ENCODE measurements at regions not wholly inside any gene's neighbourhood (a gene's known extent, or its start where the extent isn't known, plus 50 kb on each side); places are given as distances from the start of the nearest gene placed in this dataset.
"Not testable (repeated sequence)": the region's sequence is repeated elsewhere in the genome, so short reads cannot be mapped to it uniquely, and the experiment has no call there.

- no peak for DNase-seq
Observed at GRCh38 chr2:89834306-89834705, 1142.8 kb downstream of the RPIA start.

DNA sequence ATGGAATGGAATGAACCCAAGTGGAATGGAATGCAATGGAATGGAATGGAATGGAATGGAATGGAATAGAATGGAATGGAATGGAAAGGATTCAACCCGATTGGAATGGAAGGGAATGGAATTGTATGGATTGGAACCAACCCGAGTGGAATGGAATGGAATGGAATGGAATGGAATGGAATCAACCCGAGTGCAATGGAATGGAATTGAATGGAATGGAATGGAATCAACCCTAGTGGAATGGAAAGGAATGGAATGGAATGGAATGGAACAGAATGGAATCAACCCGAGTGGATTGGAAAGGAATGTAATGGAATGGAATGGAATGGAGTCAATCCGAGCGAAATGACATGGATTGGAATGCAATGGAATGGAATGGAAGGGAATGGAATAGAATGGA, 1144.9 kb downstream of the RPIA start:
- not testable (repeated sequence) for DNase-seq

- DNase-seq = no peak
Observed at GRCh38 chr2:89837962-89838625, 1146.6 kb downstream of the RPIA start.

GRCh38 chr2:89840175-89840574, 1148.7 kb downstream of the RPIA start:
- not testable (repeated sequence) for DNase-seq

GRCh38 chr2:89840781-89841475, 1149.5 kb downstream of the RPIA start:
- not testable (repeated sequence) for DNase-seq

GRCh38 chr2:89841476-89841840, 1150.0 kb downstream of the RPIA start:
- no peak for DNase-seq

- no peak for DNase-seq
Observed at GRCh38 chr2:89842180-89842908, 1150.9 kb downstream of the RPIA start.

DNA sequence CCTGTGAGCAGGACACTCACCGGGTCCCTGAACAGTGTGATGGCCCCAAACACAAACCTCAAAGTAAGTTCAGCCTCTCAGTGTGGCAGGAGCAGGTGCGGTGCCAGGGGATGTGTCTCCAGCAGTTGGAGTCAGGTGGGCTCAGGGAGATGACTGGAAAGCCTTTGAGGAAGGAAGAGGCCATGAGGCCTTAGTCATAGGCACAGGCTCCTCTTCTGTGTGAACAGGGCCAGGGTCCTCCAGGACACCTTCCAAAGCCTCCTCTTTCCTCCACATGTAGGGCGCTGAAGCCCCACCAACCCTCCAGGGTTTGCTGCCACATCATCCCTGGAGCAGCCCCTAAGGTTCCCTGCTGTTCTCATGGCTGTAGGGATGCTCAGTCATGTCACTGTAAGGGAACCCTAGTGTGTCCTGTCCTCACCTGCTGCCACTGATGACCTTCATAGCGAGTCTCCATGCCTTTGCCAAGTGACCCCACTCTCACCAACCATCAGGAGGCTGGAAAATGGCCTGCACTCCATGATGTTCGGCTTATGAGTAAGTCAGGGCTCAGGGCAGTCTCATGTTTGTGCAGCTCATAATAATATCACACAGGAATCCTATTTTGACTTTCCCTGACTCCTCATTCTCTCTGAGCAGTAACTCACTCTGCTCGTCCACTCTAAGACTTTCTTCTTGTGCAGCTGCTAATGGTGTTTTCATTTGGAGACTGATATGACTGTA, 1152.9 kb downstream of the RPIA start:
- DNase-seq = no peak

GRCh38 chr2:89845532-89845931, 1154.1 kb downstream of the RPIA start:
- no peak for DNase-seq

DNA sequence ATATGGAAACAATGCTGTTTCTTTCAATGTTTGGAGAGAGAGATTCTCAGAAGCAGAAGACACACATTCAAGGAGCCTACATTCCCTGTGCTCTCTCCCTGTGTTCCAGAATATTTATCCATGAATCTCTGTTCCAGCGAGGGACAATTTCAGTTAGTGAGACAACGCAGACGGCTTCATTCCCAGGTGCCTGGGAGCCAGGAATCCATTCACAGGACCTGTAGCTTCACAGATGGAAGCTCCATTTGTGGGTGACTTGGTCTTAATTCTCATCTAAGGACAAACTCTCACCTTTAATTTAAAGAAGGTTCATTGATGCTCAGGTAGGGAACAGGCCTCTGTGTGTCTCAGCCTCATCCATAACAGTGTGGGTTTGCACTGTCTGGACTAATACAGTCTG, 1156.6 kb downstream of the RPIA start:
- DNase-seq = no peak

- DNase-seq = no peak
Observed at GRCh38 chr2:89848763-89849368, 1157.4 kb downstream of the RPIA start.

- no peak for DNase-seq
Observed at GRCh38 chr2:89849731-89850130, 1158.3 kb downstream of the RPIA start.

- DNase-seq = no peak
Observed at GRCh38 chr2:89850481-89850880, 1159.0 kb downstream of the RPIA start.

GRCh38 chr2:89850881-89851582, 1159.6 kb downstream of the RPIA start:
- DNase-seq = no peak

GRCh38 chr2:89851583-89851905, 1160.1 kb downstream of the RPIA start:
- no peak for DNase-seq

DNA sequence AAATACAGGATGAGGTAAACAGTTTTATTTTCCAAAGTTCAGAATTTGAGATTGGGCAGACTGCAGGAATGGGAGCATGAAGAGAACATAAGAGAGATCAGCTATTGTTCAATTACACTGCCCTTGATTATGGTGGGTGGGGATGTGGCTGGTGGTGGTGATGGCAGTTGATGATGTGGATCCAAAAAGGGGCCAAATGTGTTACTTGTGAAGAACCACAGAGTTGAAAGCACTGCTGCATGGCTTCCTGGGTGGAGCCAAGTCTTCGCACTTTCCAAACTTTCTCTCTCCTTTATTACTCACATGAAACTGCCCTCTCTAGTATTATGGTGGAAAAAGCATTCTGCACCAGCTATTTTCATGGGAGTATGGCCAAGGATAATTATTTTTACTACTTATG, 1162.0 kb downstream of the RPIA start:
- DNase-seq = not testable (repeated sequence)

DNA sequence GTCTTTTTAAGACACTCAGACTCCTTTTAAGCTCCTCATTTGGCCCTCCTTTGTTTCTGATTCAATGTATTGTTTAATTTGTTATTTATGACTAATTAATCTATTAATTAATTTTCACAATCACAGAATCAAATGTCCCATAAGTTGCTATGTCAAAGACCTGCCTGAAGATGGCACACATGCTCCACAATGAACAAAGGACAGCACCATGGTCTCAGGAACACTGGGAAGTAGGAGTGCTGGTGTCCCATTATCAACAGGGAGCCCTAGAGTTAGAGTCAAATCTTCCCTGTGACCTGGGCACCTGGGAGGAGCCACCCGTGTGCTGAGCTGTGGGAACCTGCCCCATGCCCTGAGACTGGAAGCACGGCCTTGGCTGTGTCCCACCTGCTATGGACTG, 1164.3 kb downstream of the RPIA start:
- not testable (repeated sequence) for DNase-seq

- not testable (repeated sequence) for DNase-seq
Observed at GRCh38 chr2:89856305-89856704, 1164.8 kb downstream of the RPIA start.

GRCh38 chr2:89862164-89862563, 1170.7 kb downstream of the RPIA start:
- DNase-seq = not testable (repeated sequence)

GRCh38 chr2:89863209-89863608, 1171.7 kb downstream of the RPIA start:
- DNase-seq = not testable (repeated sequence)

- not testable (repeated sequence) for DNase-seq
Observed at GRCh38 chr2:89874810-89875595, 1183.5 kb downstream of the RPIA start.
